Liver (tissue), 8 donors: ENCODE measurements at regions not wholly inside any gene's neighbourhood (a gene's known extent, or its start where the extent isn't known, plus 50 kb on each side); places are given as distances from the start of the nearest gene placed in this dataset.

ENCODE experiments used
- DNase-seq: peaks from one replicate; pipeline ENCODE4 v3.0.0-alpha.2; 2017; ENCODE audit warnings: low spot score
- H3K27ac ChIP-seq, 2 donors: one replicate each; pipeline ENCODE4 v1.7.0; 2013; ENCODE audit warnings: inconsistent platforms in 2 of 2, low read length in 2 of 2, control low read depth in 1 of 2, low read depth in 1 of 2, mild to moderate bottlenecking in 1 of 2
- H3K27me3 ChIP-seq, 4 donors: one replicate each; pipeline versions ENCODE4 v1.6.1 to v1.7.0; 2013; ENCODE audit warnings: low read length in 3 of 4, inconsistent platforms in 1 of 4, mild to moderate bottlenecking in 1 of 4, moderate library complexity in 1 of 4; ENCODE audit not compliant: control insufficient read depth in 4 of 4, insufficient read depth in 4 of 4
- H3K36me3 ChIP-seq, 4 donors: one replicate each; pipeline versions ENCODE4 v1.6.1 to v1.7.0; 2013; ENCODE audit warnings: low read length in 3 of 4, mild to moderate bottlenecking in 3 of 4, low read depth in 1 of 4, moderate library complexity in 1 of 4; ENCODE audit not compliant: control insufficient read depth in 4 of 4, insufficient read depth in 3 of 4
- H3K4me1 ChIP-seq, 4 donors: one replicate each; pipeline versions ENCODE4 v1.6.1 to v1.7.0; 2013; ENCODE audit warnings: low read length in 3 of 4, mild to moderate bottlenecking in 3 of 4, moderate library complexity in 1 of 4; ENCODE audit not compliant: control insufficient read depth in 4 of 4, insufficient read depth in 4 of 4
- H3K4me3 ChIP-seq, 3 donors: one replicate each; pipeline versions ENCODE4 v1.6.1 to v1.7.0; 2013; ENCODE audit warnings: low read length in 3 of 3, control low read depth in 1 of 3, low read depth in 1 of 3, mild to moderate bottlenecking in 1 of 3
- H3K9ac ChIP-seq, 2 donors: one replicate each; pipeline ENCODE4 v1.7.0; 2013; ENCODE audit warnings: low read length in 2 of 2, mild to moderate bottlenecking in 2 of 2, moderate library complexity in 2 of 2, control low read depth in 1 of 2, low read depth in 1 of 2
- H3K9me3 ChIP-seq, 4 donors: one replicate each; pipeline versions ENCODE4 v1.6.1 to v1.7.0; 2013; ENCODE audit warnings: low read length in 3 of 4; ENCODE audit not compliant: control insufficient read depth in 4 of 4
- EGR1 ChIP-seq, 2 donors: IDR thresholded peaks; 2 replicates each; pipeline ENCODE4 v1.6.1; 2016 to 2018; ENCODE audit warnings: antibody characterized with exemption in 2 of 2, low read depth in 2 of 2
- FOXA1 ChIP-seq: IDR thresholded peaks from 2 replicates; pipeline ENCODE4 v1.6.1; 2016; ENCODE audit warnings: antibody characterized with exemption
- FOXA2 ChIP-seq: IDR thresholded peaks from 2 replicates; pipeline ENCODE4 v1.6.1; 2016; ENCODE audit warnings: antibody characterized with exemption
- GABPA ChIP-seq, 2 donors: IDR thresholded peaks in 1 of 2; conservative IDR thresholded peaks in 1 of 2; 2 replicates each; pipeline ENCODE4 v1.6.1; 2016; ENCODE audit warnings: antibody characterized with exemption in 2 of 2, mild to moderate bottlenecking in 1 of 2, moderate library complexity in 1 of 2
- HNF4A ChIP-seq, 2 donors: conservative IDR thresholded peaks; 2 replicates each; pipeline ENCODE4 v1.6.1; 2016; ENCODE audit warnings: antibody characterized with exemption in 2 of 2, mild to moderate bottlenecking in 2 of 2
- HNF4G ChIP-seq: IDR thresholded peaks from 2 replicates; pipeline ENCODE4 v1.6.1; 2016; ENCODE audit warnings: antibody characterized with exemption
- JUND ChIP-seq, 2 donors: IDR thresholded peaks; 2 replicates each; pipeline ENCODE4 v1.6.1; 2016; ENCODE audit warnings: antibody characterized with exemption in 2 of 2
- NR2F2 ChIP-seq: IDR thresholded peaks from 2 replicates; pipeline ENCODE4 v1.6.1; 2016; ENCODE audit warnings: antibody characterized with exemption
- RAD21 ChIP-seq, 2 donors: IDR thresholded peaks; 2 replicates each; pipeline ENCODE4 v1.6.1; 2016; ENCODE audit warnings: antibody characterized with exemption in 2 of 2, mild to moderate bottlenecking in 2 of 2
- RXRA ChIP-seq, 2 donors: IDR thresholded peaks; 2 replicates each; pipeline ENCODE4 v1.6.1; 2017 to 2018; ENCODE audit warnings: antibody characterized with exemption in 2 of 2, mild to moderate bottlenecking in 1 of 2
- SP1 ChIP-seq: IDR thresholded peaks from 2 replicates; pipeline ENCODE4 v1.6.1; 2018; ENCODE audit warnings: antibody characterized with exemption, mild to moderate bottlenecking
- TAF1 ChIP-seq: conservative IDR thresholded peaks from 2 replicates; pipeline ENCODE4 v1.6.1; 2016; ENCODE audit warnings: antibody characterized with exemption, mild to moderate bottlenecking
- YY1 ChIP-seq: IDR thresholded peaks from 2 replicates; pipeline ENCODE4 v1.6.1; 2016; ENCODE audit warnings: antibody characterized with exemption, mild to moderate bottlenecking
- WGBS: extraction: QIAGEN DNeasy Blood & Tissue Kit; methylation state at CpG from one replicate; pipeline ENCODE4 v1.1.7; 2013; 5-methylcytosine and 5-hydroxymethylcytosine counted together
- TF ChIP-seq, protein P1 (sequence below): IDR thresholded peaks from 2 replicates; pipeline ENCODE4 v1.6.1; 2016; ENCODE audit warnings: antibody characterized with exemption
- TF ChIP-seq, protein P2 (sequence below): fragments of 150-350 bp; IDR thresholded peaks from 2 replicates; pipeline ENCODE4 v1.5.1; 2017; ENCODE audit warnings: improper control_type of control experiment, low read depth, low read length; ENCODE audit not compliant: missing input control
- TF ChIP-seq, protein P3 (sequence below): IDR thresholded peaks from 2 replicates; pipeline ENCODE4 v1.6.1; 2016; ENCODE audit warnings: antibody characterized with exemption, mild to moderate bottlenecking
- TF ChIP-seq, protein P4 (sequence below): IDR thresholded peaks from 2 replicates; pipeline ENCODE4 v1.6.1; 2016; ENCODE audit warnings: antibody characterized with exemption
- TF ChIP-seq, protein P5 (sequence below): IDR thresholded peaks from 2 replicates; pipeline ENCODE4 v1.6.1; 2016; ENCODE audit warnings: antibody characterized with exemption
- donor health status: healthy.
- donor health status: healthy.
- donor health status: healthy.
- donor health status: healthy.
- donor health status: healthy.

- Histone ChIP-seq H3K9me3 (no peaks in the 10 kb centered on the region), H3K27ac (peak overlapping the region; percentile 76 to 84), H3K9ac (peak overlapping the region; percentile 12 to 32), H3K4me3 (no peak overlapping the region), H3K36me3 (no peaks in the 10 kb centered on the region), H3K27me3 (no peaks in the 10 kb centered on the region), H3K4me1 (peaks cover 0 to 15% (median 0%) of the 10 kb centered on the region in 4 donors)
- TF ChIP-seq FOXA2 = peak; percentile 83
- TF ChIP-seq TAF1 = no peak
- TF ChIP-seq HNF4G = no peak
- TF ChIP-seq, protein P1, sequence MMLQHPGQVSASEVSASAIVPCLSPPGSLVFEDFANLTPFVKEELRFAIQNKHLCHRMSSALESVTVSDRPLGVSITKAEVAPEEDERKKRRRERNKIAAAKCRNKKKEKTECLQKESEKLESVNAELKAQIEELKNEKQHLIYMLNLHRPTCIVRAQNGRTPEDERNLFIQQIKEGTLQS = no peak
- TF ChIP-seq GABPA (IDR thresholded peaks at IDR 0.05 in 1 of 2, conservative IDR thresholded peaks at IDR 0.05 in 1 of 2) = no peak
- TF ChIP-seq, protein P2, sequence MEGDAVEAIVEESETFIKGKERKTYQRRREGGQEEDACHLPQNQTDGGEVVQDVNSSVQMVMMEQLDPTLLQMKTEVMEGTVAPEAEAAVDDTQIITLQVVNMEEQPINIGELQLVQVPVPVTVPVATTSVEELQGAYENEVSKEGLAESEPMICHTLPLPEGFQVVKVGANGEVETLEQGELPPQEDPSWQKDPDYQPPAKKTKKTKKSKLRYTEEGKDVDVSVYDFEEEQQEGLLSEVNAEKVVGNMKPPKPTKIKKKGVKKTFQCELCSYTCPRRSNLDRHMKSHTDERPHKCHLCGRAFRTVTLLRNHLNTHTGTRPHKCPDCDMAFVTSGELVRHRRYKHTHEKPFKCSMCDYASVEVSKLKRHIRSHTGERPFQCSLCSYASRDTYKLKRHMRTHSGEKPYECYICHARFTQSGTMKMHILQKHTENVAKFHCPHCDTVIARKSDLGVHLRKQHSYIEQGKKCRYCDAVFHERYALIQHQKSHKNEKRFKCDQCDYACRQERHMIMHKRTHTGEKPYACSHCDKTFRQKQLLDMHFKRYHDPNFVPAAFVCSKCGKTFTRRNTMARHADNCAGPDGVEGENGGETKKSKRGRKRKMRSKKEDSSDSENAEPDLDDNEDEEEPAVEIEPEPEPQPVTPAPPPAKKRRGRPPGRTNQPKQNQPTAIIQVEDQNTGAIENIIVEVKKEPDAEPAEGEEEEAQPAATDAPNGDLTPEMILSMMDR = no peak
- TF ChIP-seq HNF4A (conservative IDR thresholded peaks at IDR 0.05) = peak in 1 of 2 donors; percentile 29
- TF ChIP-seq RXRA (IDR thresholded peaks at IDR 0.05) = no peak
- TF ChIP-seq JUND (IDR thresholded peaks at IDR 0.05) = peak in 1 of 2 donors; percentile 44
- peak; percentile 13 for TF ChIP-seq SP1
- TF ChIP-seq, protein P3, sequence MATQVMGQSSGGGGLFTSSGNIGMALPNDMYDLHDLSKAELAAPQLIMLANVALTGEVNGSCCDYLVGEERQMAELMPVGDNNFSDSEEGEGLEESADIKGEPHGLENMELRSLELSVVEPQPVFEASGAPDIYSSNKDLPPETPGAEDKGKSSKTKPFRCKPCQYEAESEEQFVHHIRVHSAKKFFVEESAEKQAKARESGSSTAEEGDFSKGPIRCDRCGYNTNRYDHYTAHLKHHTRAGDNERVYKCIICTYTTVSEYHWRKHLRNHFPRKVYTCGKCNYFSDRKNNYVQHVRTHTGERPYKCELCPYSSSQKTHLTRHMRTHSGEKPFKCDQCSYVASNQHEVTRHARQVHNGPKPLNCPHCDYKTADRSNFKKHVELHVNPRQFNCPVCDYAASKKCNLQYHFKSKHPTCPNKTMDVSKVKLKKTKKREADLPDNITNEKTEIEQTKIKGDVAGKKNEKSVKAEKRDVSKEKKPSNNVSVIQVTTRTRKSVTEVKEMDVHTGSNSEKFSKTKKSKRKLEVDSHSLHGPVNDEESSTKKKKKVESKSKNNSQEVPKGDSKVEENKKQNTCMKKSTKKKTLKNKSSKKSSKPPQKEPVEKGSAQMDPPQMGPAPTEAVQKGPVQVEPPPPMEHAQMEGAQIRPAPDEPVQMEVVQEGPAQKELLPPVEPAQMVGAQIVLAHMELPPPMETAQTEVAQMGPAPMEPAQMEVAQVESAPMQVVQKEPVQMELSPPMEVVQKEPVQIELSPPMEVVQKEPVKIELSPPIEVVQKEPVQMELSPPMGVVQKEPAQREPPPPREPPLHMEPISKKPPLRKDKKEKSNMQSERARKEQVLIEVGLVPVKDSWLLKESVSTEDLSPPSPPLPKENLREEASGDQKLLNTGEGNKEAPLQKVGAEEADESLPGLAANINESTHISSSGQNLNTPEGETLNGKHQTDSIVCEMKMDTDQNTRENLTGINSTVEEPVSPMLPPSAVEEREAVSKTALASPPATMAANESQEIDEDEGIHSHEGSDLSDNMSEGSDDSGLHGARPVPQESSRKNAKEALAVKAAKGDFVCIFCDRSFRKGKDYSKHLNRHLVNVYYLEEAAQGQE = no peak
- no peak for TF ChIP-seq EGR1 (IDR thresholded peaks at IDR 0.05; ENCODE audit: low read depth in 2 of 2)
- TF ChIP-seq NR2F2 = no peak
- TF ChIP-seq, protein P4, sequence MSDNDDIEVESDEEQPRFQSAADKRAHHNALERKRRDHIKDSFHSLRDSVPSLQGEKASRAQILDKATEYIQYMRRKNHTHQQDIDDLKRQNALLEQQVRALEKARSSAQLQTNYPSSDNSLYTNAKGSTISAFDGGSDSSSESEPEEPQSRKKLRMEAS = no peak
- TF ChIP-seq YY1 = no peak
- TF ChIP-seq, protein P5, sequence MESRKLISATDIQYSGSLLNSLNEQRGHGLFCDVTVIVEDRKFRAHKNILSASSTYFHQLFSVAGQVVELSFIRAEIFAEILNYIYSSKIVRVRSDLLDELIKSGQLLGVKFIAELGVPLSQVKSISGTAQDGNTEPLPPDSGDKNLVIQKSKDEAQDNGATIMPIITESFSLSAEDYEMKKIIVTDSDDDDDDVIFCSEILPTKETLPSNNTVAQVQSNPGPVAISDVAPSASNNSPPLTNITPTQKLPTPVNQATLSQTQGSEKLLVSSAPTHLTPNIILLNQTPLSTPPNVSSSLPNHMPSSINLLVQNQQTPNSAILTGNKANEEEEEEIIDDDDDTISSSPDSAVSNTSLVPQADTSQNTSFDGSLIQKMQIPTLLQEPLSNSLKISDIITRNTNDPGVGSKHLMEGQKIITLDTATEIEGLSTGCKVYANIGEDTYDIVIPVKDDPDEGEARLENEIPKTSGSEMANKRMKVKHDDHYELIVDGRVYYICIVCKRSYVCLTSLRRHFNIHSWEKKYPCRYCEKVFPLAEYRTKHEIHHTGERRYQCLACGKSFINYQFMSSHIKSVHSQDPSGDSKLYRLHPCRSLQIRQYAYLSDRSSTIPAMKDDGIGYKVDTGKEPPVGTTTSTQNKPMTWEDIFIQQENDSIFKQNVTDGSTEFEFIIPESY = no peak
- peak; percentile 39 for TF ChIP-seq FOXA1
- peak; percentile 11 to 16 for TF ChIP-seq RAD21 (IDR thresholded peaks at IDR 0.05)
- 23% methylated on average over 9 of the region's 9 CpGs for WGBS
- no peak for DNase-seq
Observed at GRCh38 chr10:3464760-3465405, 292.3 kb upstream of the PITRM1 start.
